ENCODE measurements at regions not wholly inside any gene's neighbourhood (a gene's known extent, or its start where the extent isn't known, plus 50 kb on each side); places are given as distances from the start of the nearest gene placed in this dataset.
"Not testable (repeated sequence)": the region's sequence is repeated elsewhere in the genome, so short reads cannot be mapped to it uniquely, and the experiment has no call there.

- no peak for DNase-seq
These were observed 857.0 kb upstream of the SPRY2 start for GRCh38 chr13:81197966-81198365.

- no peak for DNase-seq
These were observed 856.6 kb upstream of the SPRY2 start for GRCh38 chr13:81197483-81197882.

DNA sequence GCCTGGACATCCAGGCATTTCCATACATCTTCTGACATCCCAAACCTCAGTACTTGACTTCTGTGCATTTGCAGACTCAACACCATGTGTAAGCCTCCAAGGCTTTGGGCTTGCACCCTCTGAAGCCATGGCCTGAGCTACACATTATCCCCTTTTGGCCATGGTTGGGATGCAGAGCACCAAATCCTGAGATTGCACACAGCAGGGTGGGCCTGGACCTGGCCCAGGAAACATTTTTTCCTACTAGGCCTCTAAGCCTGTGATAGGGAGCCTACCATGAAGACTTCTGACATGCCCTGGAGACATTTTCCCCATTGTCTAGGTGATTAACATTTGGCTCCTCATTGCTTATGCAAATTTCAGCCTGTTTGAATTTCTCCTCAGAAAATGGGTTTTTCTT is 853.4 kb upstream of the SPRY2 start:
- DNase-seq, result no peak

- no peak for DNase-seq
These were observed 843.8 kb upstream of the SPRY2 start for GRCh38 chr13:81184556-81185265.

- DNase-seq, result no peak
These were observed 831.7 kb upstream of the SPRY2 start for GRCh38 chr13:81172603-81173002.

- DNase-seq, result no peak
These were observed 830.2 kb upstream of the SPRY2 start for GRCh38 chr13:81171065-81171647.

GRCh38 chr13:81163823-81164222 is 822.9 kb upstream of the SPRY2 start:
- DNase-seq, result not testable (repeated sequence)

- no peak for DNase-seq
These were observed 812.6 kb upstream of the SPRY2 start for GRCh38 chr13:81153478-81153877.

DNA sequence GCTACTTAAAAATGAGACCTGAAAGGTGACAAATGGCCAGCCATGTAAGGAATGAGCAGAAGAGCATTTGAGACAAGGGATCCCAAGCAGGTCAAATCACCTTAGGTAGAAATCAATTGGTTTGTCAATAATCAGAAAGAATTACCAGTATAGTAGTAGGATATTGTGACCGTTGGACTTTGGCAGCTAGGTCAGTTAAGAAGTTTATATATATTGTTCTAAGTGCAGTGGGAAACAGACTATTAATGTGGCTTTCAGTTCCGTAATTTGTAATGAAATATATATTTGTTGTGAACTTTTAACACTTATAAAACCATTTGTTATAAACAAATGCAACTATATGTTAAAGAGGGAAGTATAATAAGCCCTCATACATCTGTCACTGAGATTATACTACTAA is 807.9 kb upstream of the SPRY2 start:
- no peak for DNase-seq

- not testable (repeated sequence) for DNase-seq
These were observed 805.6 kb upstream of the SPRY2 start for GRCh38 chr13:81146576-81146975.

GRCh38 chr13:81142306-81142999 is 801.5 kb upstream of the SPRY2 start:
- no peak for DNase-seq

- DNase-seq, result no peak
These were observed 799.7 kb upstream of the SPRY2 start for GRCh38 chr13:81140675-81141074.

DNA sequence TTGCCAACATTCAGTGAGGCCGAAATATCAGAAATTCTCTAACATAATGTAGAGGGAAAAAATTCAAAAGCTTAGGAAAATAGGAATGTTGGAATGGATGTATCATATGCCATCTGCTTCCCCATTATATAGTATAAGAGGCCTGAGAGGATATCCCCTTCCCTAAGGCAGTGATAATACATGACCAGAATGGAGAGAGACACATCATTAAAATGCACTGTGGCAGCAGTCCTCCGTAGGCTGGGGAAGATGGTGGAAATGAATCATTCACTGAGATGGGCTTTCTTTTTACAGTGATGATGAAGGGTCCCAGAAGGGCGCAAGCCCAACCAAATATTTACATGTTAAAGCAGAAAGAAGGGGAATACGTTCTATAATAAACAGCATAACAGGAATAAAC is 799.1 kb upstream of the SPRY2 start:
- DNase-seq, result no peak

GRCh38 chr13:81138353-81138980 is 797.5 kb upstream of the SPRY2 start:
- no peak for DNase-seq

GRCh38 chr13:81133066-81133465 is 792.1 kb upstream of the SPRY2 start:
- DNase-seq, result no peak

DNA sequence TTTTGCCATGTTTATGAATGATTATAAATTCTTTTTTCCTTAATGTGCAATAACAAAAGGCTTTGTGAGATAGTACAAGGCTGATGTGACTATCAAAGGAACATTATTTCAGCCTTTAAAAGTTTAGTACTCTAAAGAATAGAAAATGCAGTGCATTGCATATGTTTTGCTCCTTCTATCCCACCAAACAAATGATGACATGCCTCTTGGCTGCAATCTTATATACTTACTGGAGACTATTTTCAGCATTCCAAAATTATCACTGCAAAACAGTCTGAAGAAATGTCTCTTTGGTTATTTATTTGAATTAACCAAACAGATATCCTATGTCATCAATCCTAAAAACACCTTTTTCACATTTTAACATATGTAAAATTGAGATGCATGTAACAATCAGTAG is 776.5 kb upstream of the SPRY2 start:
- no peak for DNase-seq

DNA sequence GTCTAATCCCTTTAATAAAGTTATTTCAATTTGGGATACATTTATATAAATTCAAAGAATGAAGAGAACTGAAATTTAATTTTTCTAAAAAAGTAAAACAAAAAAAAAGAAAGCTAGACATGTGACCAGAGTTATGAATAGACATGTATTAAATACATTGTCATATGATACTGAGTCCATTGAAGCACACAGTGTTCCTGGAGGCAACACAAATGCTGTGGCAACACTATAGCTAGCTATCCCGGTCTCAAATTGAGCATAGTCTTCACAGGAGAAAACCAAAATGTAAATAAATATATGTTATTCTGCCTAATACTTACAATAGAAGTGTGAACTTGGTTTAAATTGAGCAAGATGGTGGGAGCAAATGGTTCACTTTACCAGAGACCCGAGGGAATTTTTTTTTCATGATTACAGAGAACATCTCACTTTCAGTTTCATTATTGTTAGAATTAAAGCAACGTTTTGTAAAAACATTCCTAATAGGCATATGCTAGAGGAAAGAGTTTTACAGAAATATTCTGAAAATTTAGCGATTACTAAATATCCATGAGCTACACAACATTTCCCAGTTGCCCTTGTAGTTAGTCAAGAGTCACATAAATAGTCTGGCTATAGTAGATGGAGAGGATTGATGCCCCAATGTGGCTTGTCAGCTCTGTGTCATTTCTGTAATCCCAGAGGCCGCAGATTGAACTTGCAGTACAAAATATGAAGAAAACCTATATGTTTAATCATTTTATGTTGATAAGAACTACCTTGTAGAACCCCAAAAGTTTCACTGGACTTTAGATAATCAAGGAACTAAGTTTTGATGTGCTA is 775.7 kb upstream of the SPRY2 start:
- DNase-seq, result no peak

DNA sequence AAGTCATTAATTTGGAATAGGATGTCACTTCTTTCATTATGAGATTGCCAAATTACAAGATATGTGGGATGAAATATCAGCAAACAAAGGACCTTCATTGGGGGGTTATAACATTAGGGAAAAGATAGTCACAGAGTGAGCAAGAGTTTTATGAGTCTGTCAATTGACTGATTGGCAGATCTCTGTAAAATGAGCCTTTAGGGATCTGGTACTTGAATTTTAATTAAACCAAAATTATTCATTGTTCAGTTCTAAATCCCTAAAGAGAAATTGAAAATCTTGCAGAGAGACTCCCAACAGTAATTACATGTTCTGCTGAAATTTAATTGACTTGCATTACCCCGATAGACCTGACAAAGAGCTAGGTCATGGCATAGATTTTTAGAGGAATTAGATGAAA is 768.1 kb upstream of the SPRY2 start:
- no peak for DNase-seq

GRCh38 chr13:81106348-81106747 is 765.4 kb upstream of the SPRY2 start:
- no peak for DNase-seq

DNA sequence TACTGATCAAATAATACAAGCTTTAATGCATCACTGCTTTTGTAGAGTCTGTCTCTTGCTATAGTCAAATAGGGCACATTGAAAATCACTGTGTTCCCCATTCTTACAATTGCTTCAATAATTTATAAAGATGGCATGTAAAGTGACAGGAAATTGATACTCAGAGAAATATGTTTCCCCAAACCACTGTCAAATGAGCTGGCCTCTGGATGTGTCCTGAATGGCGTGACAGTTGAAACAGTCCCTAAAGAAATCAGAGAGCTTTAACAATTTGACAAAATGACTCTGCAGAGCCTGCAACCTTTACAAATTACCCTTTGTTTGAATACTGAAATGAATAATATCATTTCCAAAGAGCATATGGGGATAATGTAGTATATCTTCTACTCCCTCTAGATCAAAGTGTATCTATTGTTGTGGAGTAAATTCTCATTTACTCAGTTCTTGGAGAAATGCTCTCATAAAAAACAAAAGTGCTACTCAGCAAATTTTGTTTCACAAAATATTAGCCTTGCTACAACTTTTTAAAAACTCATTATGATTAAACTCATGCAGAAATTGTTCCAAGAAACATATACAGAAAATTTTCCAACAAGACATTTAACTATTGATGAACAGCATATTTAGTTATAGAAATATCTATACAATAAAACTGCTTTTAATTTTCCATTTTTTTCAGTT is 763.2 kb upstream of the SPRY2 start:
- no peak for DNase-seq

DNA sequence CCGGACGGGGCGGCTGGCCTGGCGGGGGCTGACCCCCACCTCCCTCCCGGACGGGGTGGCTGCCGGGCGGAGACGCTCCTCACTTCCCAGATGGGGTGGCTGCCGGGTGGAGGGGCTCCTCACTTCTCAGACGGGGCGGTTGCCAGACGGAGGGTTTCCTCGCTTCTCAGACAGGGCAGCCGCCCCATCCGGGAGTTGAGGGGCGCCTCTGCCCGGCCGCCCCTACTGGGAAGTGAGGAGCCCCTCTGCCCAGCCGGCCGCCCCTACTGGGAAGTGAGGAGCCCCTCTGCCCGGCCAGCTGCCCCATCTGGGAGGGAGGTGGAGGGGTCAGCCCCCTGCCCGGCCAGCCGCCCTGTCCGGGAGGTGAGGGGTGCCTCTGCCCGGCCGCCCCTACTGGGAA is 761.1 kb upstream of the SPRY2 start:
- not testable (repeated sequence) for DNase-seq
